Prostate gland (tissue), 2 donors: ENCODE measurements at regions not wholly inside any gene's neighbourhood (a gene's known extent, or its start where the extent isn't known, plus 50 kb on each side); places are given as distances from the start of the nearest gene placed in this dataset.
"Not testable (repeated sequence)": the region's sequence is repeated elsewhere in the genome, so short reads cannot be mapped to it uniquely, and the experiment has no call there.

Experiments used
- POLR2A ChIP-seq: fragments of 450-650 bp; IDR thresholded peaks from one replicate; pipeline ENCODE4 v1.6.1; 2016; ENCODE audit warnings: antibody characterized with exemption, mild to moderate bottlenecking
- TF ChIP-seq, protein P1 (sequence below), 4 experiments: fragments of 200-600 bp in 2 of 4; fragments of 450-650 bp in 2 of 4; sonication (generic) in 2 of 4; IDR thresholded peaks; 1 replicate in 3 of 4; 2 replicates in 1 of 4; pipeline ENCODE4 v1.5.1; 2016 to 2019; ENCODE audit warnings: antibody characterized with exemption in 4 of 4, mild to moderate bottlenecking in 2 of 4, moderate library complexity in 2 of 4

DNA sequence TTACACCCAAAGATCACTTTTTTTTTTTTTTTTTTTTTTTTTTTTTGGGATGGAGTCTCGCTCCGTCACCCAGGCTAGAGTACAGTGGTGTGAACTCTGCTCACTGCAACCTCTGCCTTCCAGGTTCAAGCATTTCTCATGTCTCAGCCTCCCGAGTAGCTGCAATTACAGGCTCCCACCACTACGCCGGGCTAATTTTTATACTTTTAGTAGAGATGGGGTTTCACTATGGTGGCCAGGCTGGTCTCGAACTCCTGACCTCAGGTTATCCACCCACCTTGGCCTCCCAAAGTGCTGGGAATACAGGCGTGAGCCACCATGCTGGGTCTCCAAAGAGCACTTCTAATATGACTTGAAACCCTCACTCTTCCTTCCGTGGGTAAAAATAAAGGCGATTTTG lies 152.2 kb upstream of the SPACA7 start:
- TF ChIP-seq, protein P1, sequence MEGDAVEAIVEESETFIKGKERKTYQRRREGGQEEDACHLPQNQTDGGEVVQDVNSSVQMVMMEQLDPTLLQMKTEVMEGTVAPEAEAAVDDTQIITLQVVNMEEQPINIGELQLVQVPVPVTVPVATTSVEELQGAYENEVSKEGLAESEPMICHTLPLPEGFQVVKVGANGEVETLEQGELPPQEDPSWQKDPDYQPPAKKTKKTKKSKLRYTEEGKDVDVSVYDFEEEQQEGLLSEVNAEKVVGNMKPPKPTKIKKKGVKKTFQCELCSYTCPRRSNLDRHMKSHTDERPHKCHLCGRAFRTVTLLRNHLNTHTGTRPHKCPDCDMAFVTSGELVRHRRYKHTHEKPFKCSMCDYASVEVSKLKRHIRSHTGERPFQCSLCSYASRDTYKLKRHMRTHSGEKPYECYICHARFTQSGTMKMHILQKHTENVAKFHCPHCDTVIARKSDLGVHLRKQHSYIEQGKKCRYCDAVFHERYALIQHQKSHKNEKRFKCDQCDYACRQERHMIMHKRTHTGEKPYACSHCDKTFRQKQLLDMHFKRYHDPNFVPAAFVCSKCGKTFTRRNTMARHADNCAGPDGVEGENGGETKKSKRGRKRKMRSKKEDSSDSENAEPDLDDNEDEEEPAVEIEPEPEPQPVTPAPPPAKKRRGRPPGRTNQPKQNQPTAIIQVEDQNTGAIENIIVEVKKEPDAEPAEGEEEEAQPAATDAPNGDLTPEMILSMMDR (IDR thresholded peaks at IDR 0.05) = not testable (repeated sequence)
- TF ChIP-seq POLR2A = not testable (repeated sequence)
